HG03139 (cell line): ENCODE measurements at regions not wholly inside any gene's neighbourhood (a gene's known extent, or its start where the extent isn't known, plus 50 kb on each side); places are given as distances from the start of the nearest gene placed in this dataset.

Experiments
- ATAC-seq: cut with Tn5 transposase; IDR thresholded peaks from one replicate; pipeline ENCODE4 v1.9.1; 2021; ENCODE audit not compliant: unreplicated experiment

- ATAC-seq, result no peak
Observed at GRCh38 chr1:189866606-189867005, 611.1 kb downstream of the BRINP3 start.

GRCh38 chr1:189868021-189868420 is 609.6 kb downstream of the BRINP3 start:
- no peak for ATAC-seq

GRCh38 chr1:189874715-189875435 is 602.8 kb downstream of the BRINP3 start:
- ATAC-seq, result no peak

GRCh38 chr1:189880135-189880534 is 597.5 kb downstream of the BRINP3 start:
- no peak for ATAC-seq

- ATAC-seq, result no peak
Observed at GRCh38 chr1:189899686-189900425, 577.8 kb downstream of the BRINP3 start.

GRCh38 chr1:189904509-189904908 is 573.2 kb downstream of the BRINP3 start:
- ATAC-seq, result no peak

GRCh38 chr1:189908113-189908512 is 569.6 kb downstream of the BRINP3 start:
- ATAC-seq, result no peak

- ATAC-seq, result no peak
Observed at GRCh38 chr1:189921613-189922012, 556.1 kb downstream of the BRINP3 start.

- no peak for ATAC-seq
Observed at GRCh38 chr1:189927641-189928040, 550.0 kb downstream of the BRINP3 start.

GRCh38 chr1:189929501-189930099 is 548.1 kb downstream of the BRINP3 start:
- no peak for ATAC-seq

GRCh38 chr1:189936861-189937260 is 540.8 kb downstream of the BRINP3 start:
- no peak for ATAC-seq

GRCh38 chr1:189939967-189940366 is 537.7 kb downstream of the BRINP3 start:
- ATAC-seq, result no peak

GRCh38 chr1:189941922-189942321 is 535.7 kb downstream of the BRINP3 start:
- ATAC-seq, result no peak

GRCh38 chr1:189958756-189959155 is 518.9 kb downstream of the BRINP3 start:
- no peak for ATAC-seq

GRCh38 chr1:189960769-189961168 is 516.9 kb downstream of the BRINP3 start:
- ATAC-seq, result no peak

GRCh38 chr1:189962181-189962580 is 515.5 kb downstream of the BRINP3 start:
- ATAC-seq, result no peak

- ATAC-seq, result no peak
Observed at GRCh38 chr1:189970331-189971230, 507.1 kb downstream of the BRINP3 start.

GRCh38 chr1:189971656-189972055 is 506.0 kb downstream of the BRINP3 start:
- no peak for ATAC-seq

GRCh38 chr1:189977184-189977583 is 500.5 kb downstream of the BRINP3 start:
- no peak for ATAC-seq

GRCh38 chr1:189983166-189983890 is 494.3 kb downstream of the BRINP3 start:
- ATAC-seq, result no peak
